ENCODE measurements at regions not wholly inside any gene's neighbourhood (a gene's known extent, or its start where the extent isn't known, plus 50 kb on each side); places are given as distances from the start of the nearest gene placed in this dataset.

DNA sequence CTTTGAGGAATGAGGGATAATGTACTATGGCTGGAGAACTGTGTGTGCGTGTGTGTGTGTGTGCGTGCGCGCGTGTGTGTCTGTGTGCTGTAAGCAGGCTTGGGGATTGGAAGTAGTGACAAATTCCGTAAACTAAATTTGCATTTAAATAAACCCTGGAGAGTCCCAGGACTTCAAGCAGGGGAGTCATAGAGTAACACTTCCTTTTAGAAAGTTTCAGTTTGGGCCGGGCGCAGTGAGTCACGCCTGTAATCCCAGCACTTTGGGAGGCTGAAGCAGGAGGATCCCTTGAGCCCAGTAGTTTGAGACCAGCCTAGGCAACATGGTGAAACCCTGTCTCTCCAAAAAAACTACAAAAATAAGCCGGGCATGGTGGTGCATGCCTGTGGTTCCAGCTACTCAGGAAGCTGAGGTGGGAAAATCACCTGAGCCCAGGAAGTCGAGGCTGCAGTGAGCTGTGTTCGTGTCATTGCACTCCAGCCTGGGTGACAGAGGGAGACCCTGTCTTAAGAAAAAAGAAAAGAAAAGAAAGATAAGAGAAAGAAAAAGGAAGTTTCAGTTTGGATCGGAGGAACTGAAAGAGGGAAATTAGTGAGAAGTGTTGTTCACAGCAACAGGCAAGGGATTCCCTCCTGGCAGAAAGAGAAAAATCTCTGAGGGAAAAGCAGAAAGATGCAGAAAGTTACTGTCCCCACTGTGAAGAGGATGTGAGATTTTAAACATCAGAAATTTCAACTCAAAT lies 222.7 kb upstream of the SOX5 start:
- WGBS, 2 experiments (ENCODE audit: low coverage in 1 of 2, low lambda C conversion rate in 2 of 2, missing lambda C conversion rate in 2 of 2), result 58 to 64% methylated on average over 13 of the region's 13 CpGs
- no peaks in the 10 kb centered on the region for H3K4me1 ChIP-seq (ENCODE audit: insufficient read depth)
- H3K9ac ChIP-seq, result no peak overlapping the region
- H3F3A ChIP-seq (ENCODE audit: insufficient read depth), result no peaks in the 10 kb centered on the region
- no peaks in the 10 kb centered on the region for H3K79me2 ChIP-seq (ENCODE audit: insufficient read depth)
- TF ChIP-seq EZH2phosphoT487 (IDR thresholded peaks at IDR 0.05; ENCODE audit: insufficient read depth, low read depth), result no peak
- no peak for TF ChIP-seq EZH2 (IDR thresholded peaks at IDR 0.05; ENCODE audit: insufficient read depth, poor library complexity, severe bottlenecking)
- DNase-seq, result no peak
- H3K36me3 ChIP-seq (ENCODE audit: low read depth), result no peaks in the 10 kb centered on the region
- no peaks in the 10 kb centered on the region for H3K27me3 ChIP-seq (replicated peaks; ENCODE audit: insufficient read depth)
- H3K9me3 ChIP-seq (ENCODE audit: low read depth), result no peaks in the 10 kb centered on the region
- no peak overlapping the region for H3K4me2 ChIP-seq (ENCODE audit: unreplicated experiment)
- no peak overlapping the region for H2AFZ ChIP-seq
- H3K9me2 ChIP-seq (ENCODE audit: insufficient read depth), result no peaks in the 10 kb centered on the region
- no peaks in the 10 kb centered on the region for H4K20me1 ChIP-seq (ENCODE audit: insufficient read depth)
- H3K27ac ChIP-seq, result no peak overlapping the region
- in situ Hi-C loops (cut with MboI), result no loop called here
- no peak overlapping the region for H3K4me3 ChIP-seq

DNA sequence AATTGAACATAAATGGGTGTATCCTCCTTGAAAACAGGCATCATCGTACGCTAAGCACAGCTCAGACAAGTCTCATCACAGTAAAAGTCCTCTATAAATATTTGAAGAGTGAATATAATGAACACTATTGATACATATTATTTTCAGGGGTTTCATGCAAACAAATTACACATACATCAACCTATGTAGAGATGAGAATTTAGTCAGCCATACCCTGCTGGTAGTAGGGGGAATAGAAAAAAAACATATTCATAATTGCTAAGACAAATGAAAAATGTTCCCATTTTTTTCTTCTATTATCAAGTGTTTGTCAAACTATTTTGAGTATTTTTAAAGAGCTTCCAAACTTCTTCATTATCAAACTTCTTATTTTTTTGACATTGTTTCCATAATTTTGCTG lies 205.6 kb upstream of the SOX5 start:
- Histone ChIP-seq H3K9ac (no peak overlapping the region), H3K27ac (no peak overlapping the region), H3K4me1 (ENCODE audit: insufficient read depth) (no peaks in the 10 kb centered on the region), H3K27me3 (replicated peaks; ENCODE audit: insufficient read depth) (no peaks in the 10 kb centered on the region), H2AFZ (no peak overlapping the region), H3K9me2 (ENCODE audit: insufficient read depth) (no peaks in the 10 kb centered on the region), H3K4me3 (no peak overlapping the region), H3K9me3 (ENCODE audit: low read depth) (no peaks in the 10 kb centered on the region), H3K4me2 (ENCODE audit: unreplicated experiment) (no peak overlapping the region), H4K20me1 (ENCODE audit: insufficient read depth) (no peaks in the 10 kb centered on the region), H3F3A (ENCODE audit: insufficient read depth) (no peaks in the 10 kb centered on the region), H3K36me3 (ENCODE audit: low read depth) (no peaks in the 10 kb centered on the region), H3K79me2 (ENCODE audit: insufficient read depth) (no peaks in the 10 kb centered on the region)
- WGBS, 2 experiments (ENCODE audit: low coverage in 1 of 2, low lambda C conversion rate in 2 of 2, missing lambda C conversion rate in 2 of 2), result 45 to 52% methylated on average over 2 of the region's 2 CpGs
- no peak for DNase-seq
- TF ChIP-seq EZH2phosphoT487 (IDR thresholded peaks at IDR 0.05; ENCODE audit: insufficient read depth, low read depth) (no peak), EZH2 (IDR thresholded peaks at IDR 0.05; ENCODE audit: insufficient read depth, poor library complexity, severe bottlenecking) (no peak)
- in situ Hi-C loops (cut with MboI), result no loop called here

DNA sequence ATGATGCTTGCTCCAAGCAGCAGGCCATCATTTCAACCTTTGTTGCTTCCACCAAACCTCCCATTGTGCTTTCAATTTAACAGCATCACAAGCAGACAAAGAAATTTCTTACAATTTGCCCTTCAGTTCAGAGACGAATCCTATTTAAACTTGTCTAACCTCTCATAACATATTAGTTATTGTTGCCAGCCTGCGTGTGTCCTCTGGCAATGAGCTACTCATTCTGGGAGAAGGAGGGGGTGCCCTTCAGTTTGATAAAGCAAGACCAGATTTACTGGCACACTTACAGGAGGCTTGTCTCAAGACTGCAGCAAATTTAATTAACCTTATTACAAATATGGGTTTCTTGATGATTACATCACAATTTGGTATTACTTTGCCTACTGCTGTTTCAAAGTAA lies 203.6 kb upstream of the SOX5 start:
- Histone ChIP-seq H3K27ac (no peak overlapping the region), H3K9ac (no peak overlapping the region), H2AFZ (no peak overlapping the region), H3K4me2 (ENCODE audit: unreplicated experiment) (no peak overlapping the region), H3K4me3 (no peak overlapping the region), H3F3A (ENCODE audit: insufficient read depth) (no peaks in the 10 kb centered on the region), H3K79me2 (ENCODE audit: insufficient read depth) (no peaks in the 10 kb centered on the region), H3K36me3 (ENCODE audit: low read depth) (no peaks in the 10 kb centered on the region), H3K9me3 (ENCODE audit: low read depth) (no peaks in the 10 kb centered on the region), H4K20me1 (ENCODE audit: insufficient read depth) (no peaks in the 10 kb centered on the region), H3K9me2 (ENCODE audit: insufficient read depth) (no peaks in the 10 kb centered on the region), H3K4me1 (ENCODE audit: insufficient read depth) (no peaks in the 10 kb centered on the region), H3K27me3 (replicated peaks; ENCODE audit: insufficient read depth) (no peaks in the 10 kb centered on the region)
- no peak for DNase-seq
- 6 to 16% methylated on average over 2 of the region's 2 CpGs for WGBS, 2 experiments (ENCODE audit: low coverage in 1 of 2, low lambda C conversion rate in 2 of 2, missing lambda C conversion rate in 2 of 2)
- in situ Hi-C loops (cut with MboI), result no loop called here
- no peak for TF ChIP-seq EZH2 (IDR thresholded peaks at IDR 0.05; ENCODE audit: insufficient read depth, poor library complexity, severe bottlenecking)

DNA sequence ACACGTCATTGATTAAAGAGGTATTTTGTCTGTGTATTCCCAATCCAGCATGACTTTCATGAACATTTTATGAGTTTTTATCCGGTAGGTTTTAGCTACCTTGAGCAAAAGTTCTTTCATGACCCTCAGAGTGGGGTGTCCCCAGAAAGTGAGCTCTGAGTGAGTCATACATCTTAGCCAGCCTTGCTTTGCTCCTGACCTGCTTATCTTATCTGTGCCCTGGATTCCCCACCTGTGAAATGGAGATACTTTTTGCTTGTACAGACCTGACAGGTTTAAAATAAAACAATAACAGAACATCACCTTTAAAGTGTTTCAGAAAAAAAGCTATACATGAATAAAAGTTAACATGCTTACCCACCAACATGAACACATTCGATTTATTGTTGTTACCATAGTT lies 202.8 kb upstream of the SOX5 start:
- Histone ChIP-seq H3K4me3 (no peak overlapping the region), H3K4me2 (ENCODE audit: unreplicated experiment) (no peak overlapping the region), H3K9ac (no peak overlapping the region), H3K79me2 (ENCODE audit: insufficient read depth) (no peaks in the 10 kb centered on the region), H3K27ac (no peak overlapping the region), H3K9me2 (ENCODE audit: insufficient read depth) (no peaks in the 10 kb centered on the region), H3K9me3 (ENCODE audit: low read depth) (no peaks in the 10 kb centered on the region), H3K4me1 (ENCODE audit: insufficient read depth) (no peaks in the 10 kb centered on the region), H3K36me3 (ENCODE audit: low read depth) (no peaks in the 10 kb centered on the region), H3K27me3 (replicated peaks; ENCODE audit: insufficient read depth) (no peaks in the 10 kb centered on the region), H3F3A (ENCODE audit: insufficient read depth) (no peaks in the 10 kb centered on the region), H4K20me1 (ENCODE audit: insufficient read depth) (no peaks in the 10 kb centered on the region), H2AFZ (no peak overlapping the region)
- 16 to 18% methylated on average over 3 of the region's 3 CpGs for WGBS, 2 experiments (ENCODE audit: low coverage in 1 of 2, low lambda C conversion rate in 2 of 2, missing lambda C conversion rate in 2 of 2)
- no peak for DNase-seq
- TF ChIP-seq EZH2phosphoT487 (IDR thresholded peaks at IDR 0.05; ENCODE audit: insufficient read depth, low read depth), result no peak
- TF ChIP-seq EZH2 (IDR thresholded peaks at IDR 0.05; ENCODE audit: insufficient read depth, poor library complexity, severe bottlenecking), result no peak
- in situ Hi-C loops (cut with MboI), result no loop called here

DNA sequence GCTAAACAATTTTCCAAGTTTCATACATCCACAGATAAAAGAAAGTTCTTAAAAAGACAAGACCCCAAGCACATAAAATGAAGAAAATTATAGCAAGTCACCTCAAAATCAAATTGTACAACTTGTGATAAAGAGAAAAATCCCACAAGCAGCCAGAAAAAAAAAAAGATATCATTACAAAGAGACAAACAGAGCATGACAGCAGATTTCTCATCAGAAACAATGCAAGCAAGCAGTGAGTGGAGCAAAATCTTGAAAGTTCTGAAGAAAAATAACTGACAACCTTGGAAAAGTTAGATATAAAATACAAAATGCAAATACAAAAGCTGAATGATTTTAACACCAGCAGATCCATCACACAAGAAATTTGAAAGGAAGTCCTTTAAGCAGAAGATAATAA lies 194.5 kb upstream of the SOX5 start:
- Histone ChIP-seq H3K4me1 (ENCODE audit: insufficient read depth) (no peaks in the 10 kb centered on the region), H3K79me2 (ENCODE audit: insufficient read depth) (no peaks in the 10 kb centered on the region), H3K36me3 (ENCODE audit: low read depth) (no peaks in the 10 kb centered on the region), H3K4me2 (ENCODE audit: unreplicated experiment) (no peak overlapping the region), H3K27ac (no peak overlapping the region), H3K9me3 (ENCODE audit: low read depth) (no peaks in the 10 kb centered on the region), H2AFZ (no peak overlapping the region), H3K4me3 (no peak overlapping the region), H3K27me3 (replicated peaks; ENCODE audit: insufficient read depth) (no peaks in the 10 kb centered on the region), H3F3A (ENCODE audit: insufficient read depth) (no peaks in the 10 kb centered on the region), H4K20me1 (ENCODE audit: insufficient read depth) (no peaks in the 10 kb centered on the region), H3K9me2 (ENCODE audit: insufficient read depth) (no peaks in the 10 kb centered on the region), H3K9ac (no peak overlapping the region)
- no peak for TF ChIP-seq EZH2phosphoT487 (IDR thresholded peaks at IDR 0.05; ENCODE audit: insufficient read depth, low read depth)
- no peak for TF ChIP-seq EZH2 (IDR thresholded peaks at IDR 0.05; ENCODE audit: insufficient read depth, poor library complexity, severe bottlenecking)
- no peak for DNase-seq
- in situ Hi-C loops (cut with MboI), result no loop called here
